ENCODE measurements at regions not wholly inside any gene's neighbourhood (a gene's known extent, or its start where the extent isn't known, plus 50 kb on each side); places are given as distances from the start of the nearest gene placed in this dataset.

DNA sequence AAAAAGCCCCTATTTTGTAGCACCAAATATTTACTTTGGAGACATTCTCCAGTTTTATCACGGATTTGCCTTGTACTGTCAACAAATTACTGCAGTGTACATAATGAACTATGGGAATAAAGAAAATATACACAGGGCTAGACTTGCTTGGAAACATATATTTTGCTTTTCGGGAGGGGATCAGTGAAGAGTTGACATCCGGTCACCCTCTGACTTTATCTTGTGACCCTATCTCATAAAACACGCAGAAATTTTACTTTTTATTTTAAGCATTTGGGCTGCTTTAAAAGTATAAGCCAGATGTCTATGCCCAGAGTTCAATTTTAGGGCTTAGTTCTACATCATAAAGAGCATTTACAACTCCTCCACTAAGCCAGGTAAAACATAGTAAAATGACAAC is 630.7 kb downstream of the TOX3 start:
- TF ChIP-seq, protein P1, sequence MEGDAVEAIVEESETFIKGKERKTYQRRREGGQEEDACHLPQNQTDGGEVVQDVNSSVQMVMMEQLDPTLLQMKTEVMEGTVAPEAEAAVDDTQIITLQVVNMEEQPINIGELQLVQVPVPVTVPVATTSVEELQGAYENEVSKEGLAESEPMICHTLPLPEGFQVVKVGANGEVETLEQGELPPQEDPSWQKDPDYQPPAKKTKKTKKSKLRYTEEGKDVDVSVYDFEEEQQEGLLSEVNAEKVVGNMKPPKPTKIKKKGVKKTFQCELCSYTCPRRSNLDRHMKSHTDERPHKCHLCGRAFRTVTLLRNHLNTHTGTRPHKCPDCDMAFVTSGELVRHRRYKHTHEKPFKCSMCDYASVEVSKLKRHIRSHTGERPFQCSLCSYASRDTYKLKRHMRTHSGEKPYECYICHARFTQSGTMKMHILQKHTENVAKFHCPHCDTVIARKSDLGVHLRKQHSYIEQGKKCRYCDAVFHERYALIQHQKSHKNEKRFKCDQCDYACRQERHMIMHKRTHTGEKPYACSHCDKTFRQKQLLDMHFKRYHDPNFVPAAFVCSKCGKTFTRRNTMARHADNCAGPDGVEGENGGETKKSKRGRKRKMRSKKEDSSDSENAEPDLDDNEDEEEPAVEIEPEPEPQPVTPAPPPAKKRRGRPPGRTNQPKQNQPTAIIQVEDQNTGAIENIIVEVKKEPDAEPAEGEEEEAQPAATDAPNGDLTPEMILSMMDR (IDR thresholded peaks at IDR 0.05) = no peak
- ATAC-seq (ENCODE audit: low FRiP score) (no peak), DNase-seq (ENCODE audit: low spot score) (no peak)

DNA sequence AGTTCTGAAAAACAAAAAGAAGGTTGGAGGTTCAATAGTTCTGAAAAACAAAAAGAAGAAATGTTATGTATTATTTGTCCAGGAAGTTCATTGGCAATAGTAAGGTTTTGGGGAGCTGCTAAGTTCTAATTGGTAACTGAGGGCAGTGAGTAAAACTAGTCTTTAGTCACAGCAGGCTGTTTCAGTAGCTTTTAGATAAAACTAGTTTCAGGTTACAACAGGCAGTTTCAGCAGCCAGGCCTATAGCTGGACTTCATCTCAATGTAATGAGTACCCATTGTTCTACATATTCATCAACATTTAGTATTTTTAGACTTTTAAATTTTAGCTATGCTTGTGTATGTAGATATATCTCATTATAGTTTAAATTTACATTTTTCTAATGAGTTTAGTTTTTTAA is 639.3 kb downstream of the TOX3 start:
- no peak for ATAC-seq (ENCODE audit: low FRiP score)
- TF ChIP-seq, protein P1 (IDR thresholded peaks at IDR 0.05) = no peak
- DNase-seq (ENCODE audit: low spot score) = no peak

DNA sequence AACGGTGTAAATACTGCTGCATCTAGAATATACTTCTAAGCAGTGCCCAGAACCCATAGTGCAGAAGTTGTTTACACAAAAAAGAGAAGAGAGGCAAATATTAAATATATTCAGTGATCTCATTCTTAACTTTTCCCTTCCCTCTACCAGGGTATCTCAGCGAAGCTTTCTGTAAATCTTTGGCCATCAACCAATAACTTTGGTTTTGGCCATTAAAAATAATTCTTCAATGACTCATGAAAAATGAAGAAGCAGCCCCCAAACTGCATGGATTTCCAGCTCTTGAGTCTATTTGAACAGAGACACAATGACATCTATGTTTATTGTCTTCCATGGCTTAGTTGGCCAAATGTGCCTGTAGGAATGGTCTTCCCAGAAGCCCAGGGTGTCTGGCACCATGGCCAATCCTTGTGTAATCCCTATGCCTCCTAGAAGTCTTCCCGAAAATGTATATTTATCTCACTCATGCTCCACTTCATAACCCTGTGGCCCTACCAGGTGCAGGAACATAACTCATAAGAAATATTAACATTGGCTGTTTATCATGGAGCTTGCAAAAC is 646.6 kb downstream of the TOX3 start:
- ATAC-seq (ENCODE audit: low FRiP score) = no peak
- DNase-seq (ENCODE audit: low spot score) = no peak
- TF ChIP-seq, protein P1 (IDR thresholded peaks at IDR 0.05) = no peak

DNA sequence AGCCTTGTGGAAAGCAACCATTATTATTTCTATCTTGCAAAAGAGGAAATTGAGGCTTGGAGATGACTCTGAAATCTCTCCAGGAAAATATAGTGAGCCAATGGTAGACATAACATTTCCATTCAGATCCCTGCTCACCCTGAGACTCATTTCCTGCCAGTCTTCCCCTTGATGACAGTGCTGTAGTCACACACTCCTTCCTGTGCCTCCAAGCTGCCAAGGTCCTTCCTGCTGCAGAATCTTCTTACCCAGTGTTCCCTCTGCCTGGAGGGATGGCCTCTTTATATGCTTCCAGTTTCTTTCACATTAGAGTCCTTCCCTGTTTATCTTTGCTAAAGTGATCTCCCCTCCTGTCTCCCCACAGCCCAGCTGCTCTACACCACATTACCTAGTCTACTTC is 648.1 kb downstream of the TOX3 start:
- DNase-seq (ENCODE audit: low spot score) (no peak), ATAC-seq (ENCODE audit: low FRiP score) (no peak)
- TF ChIP-seq, protein P1 (IDR thresholded peaks at IDR 0.05) = no peak

DNA sequence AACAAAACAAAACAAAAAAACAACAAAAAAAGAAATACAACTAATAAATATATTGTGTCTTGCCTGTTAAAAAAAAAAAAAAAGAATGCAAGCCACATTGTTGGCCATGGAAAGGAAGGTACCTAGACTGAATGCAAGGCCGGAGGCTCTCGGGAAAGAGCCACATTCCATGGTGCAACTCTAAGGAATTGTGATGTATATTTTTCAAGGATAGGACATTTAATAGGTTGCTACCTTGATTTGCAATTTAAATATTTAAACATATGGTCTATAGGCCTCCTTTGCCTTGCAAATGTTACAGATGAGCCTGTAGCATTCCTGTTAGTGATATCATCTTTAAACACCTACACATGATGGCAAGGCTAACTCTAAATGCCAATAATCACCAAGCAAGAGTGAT is 650.9 kb downstream of the TOX3 start:
- TF ChIP-seq, protein P1 (IDR thresholded peaks at IDR 0.05) = no peak
- ATAC-seq (ENCODE audit: low FRiP score) = no peak

GRCh38 chr16:51892293-51893007 is 654.5 kb downstream of the TOX3 start:
- DNase-seq (ENCODE audit: low spot score) (no peak), ATAC-seq (ENCODE audit: low FRiP score) (no peak)
- TF ChIP-seq, protein P1 (IDR thresholded peaks at IDR 0.05) = no peak

More for the DNA sequence above, 650.9 kb downstream of the TOX3 start:
- no peak for DNase-seq (ENCODE audit: low spot score)

DNA sequence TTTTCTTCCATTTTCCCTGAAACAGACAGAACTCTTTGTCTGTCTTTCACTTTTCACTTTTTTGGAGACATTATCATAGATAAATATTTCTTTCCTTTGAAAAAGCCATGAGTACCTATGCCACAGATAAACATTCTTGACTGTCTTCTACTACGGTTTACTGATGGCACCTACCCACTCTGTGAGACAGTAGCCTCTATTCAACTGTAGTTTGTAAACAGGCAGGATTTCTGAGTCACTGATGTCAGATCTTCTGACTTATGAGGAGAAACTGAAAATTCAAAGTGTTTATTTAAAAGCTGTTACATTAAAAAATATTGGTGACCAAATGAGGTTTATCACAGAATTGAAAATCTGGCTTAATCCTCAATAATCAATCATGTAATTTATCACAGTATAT is 658.4 kb downstream of the TOX3 start:
- DNase-seq (ENCODE audit: low spot score) = no peak
- TF ChIP-seq, protein P1 (IDR thresholded peaks at IDR 0.05) = no peak
- ATAC-seq (ENCODE audit: low FRiP score) = no peak

All from omental fat pad (tissue), 3 donors.